Glutamatergic neuron (in vitro differentiated cells): ENCODE measurements at regions not wholly inside any gene's neighbourhood (a gene's known extent, or its start where the extent isn't known, plus 50 kb on each side); places are given as distances from the start of the nearest gene placed in this dataset.

Experiments
- DNase-seq: peaks from one replicate; pipeline ENCODE4 v3.0.0; 2022
- H3K27ac Mint-ChIP-seq: one replicate; pipeline ENCODE4 v1.8.0; 2020; ENCODE audit warnings: mild to moderate bottlenecking, mixed read lengths, inconsistent platforms; ENCODE audit not compliant: unreplicated experiment
- H3K27me3 Mint-ChIP-seq: one replicate; pipeline ENCODE4 v1.8.0; 2020; ENCODE audit warnings: mild to moderate bottlenecking, moderate library complexity, mixed read lengths, inconsistent platforms; ENCODE audit not compliant: unreplicated experiment
- H3K36me3 Mint-ChIP-seq: one replicate; pipeline ENCODE4 v1.8.0; 2020; ENCODE audit warnings: mild to moderate bottlenecking, mixed read lengths, inconsistent platforms; ENCODE audit not compliant: unreplicated experiment
- H3K4me1 Mint-ChIP-seq: one replicate; pipeline ENCODE4 v1.8.0; 2020; ENCODE audit warnings: mild to moderate bottlenecking, low read depth, mixed read lengths, inconsistent platforms; ENCODE audit not compliant: unreplicated experiment
- H3K4me3 Mint-ChIP-seq: one replicate; pipeline ENCODE4 v1.8.0; 2020; ENCODE audit warnings: mild to moderate bottlenecking, mixed read lengths, inconsistent platforms; ENCODE audit not compliant: unreplicated experiment
- H3K9me3 Mint-ChIP-seq: one replicate; pipeline ENCODE4 v1.8.0; 2020; ENCODE audit warnings: mild to moderate bottlenecking, moderate library complexity, mixed read lengths, inconsistent platforms; ENCODE audit not compliant: unreplicated experiment
- CTCF ChIP-seq: fragments of 200-600 bp; sonication (generic); IDR thresholded peaks from one replicate; pipeline ENCODE4 v1.5.0; 2021; ENCODE audit not compliant: partially characterized antibody, unreplicated experiment

DNA sequence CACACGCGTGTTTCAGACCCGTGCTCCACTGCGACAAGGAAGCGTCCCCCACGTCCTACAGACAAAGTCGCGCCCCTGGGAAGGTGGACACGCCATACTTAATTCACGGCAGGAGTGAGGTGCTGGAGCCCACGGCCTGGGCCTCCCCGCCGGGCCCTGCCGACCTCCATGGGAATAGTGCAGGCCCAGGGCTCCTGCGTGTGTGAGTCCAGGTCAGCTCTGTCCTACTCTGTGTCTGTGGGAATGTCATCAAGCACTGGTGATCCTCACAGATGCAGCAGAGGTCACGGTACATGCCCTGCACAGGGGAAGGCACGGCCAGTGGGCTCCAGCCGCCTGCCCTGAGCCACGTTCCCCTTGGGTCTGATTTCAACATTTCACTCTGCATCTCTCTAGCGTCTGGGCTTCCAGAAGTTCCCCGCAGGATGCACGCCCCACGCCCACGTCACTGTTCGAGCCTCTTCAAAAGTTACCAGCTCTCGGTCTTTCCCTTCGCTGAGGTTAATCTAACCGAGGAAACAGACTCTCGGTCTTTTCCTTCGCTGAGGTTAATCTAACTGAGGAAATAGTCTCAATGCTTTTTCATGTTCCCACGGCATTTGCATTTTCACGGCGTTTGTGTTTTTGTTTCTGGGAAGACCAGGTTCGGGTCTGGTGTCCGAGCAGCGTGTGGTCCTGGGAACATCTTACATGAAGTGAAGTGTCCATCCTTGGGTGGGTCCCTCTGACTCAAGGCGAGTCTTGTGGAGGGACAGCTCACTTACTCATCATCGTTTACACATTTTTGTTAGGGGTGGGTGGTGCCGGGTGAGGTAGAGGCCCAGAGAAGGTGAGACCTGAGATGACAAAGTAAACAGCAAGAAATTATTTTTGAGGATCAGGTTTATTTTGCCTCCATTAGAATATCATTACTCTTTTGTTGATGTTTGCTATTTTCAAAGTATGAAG lies 157.3 kb upstream of the ALKAL2 start:
- Mint-ChIP-seq H3K4me3 (no peak overlapping the region), H3K9me3 (peaks cover 4% of the 10 kb centered on the region), H3K27ac (no peak overlapping the region), H3K4me1 (peaks cover 28% of the 10 kb centered on the region), H3K36me3 (no peaks in the 10 kb centered on the region), H3K27me3 (peaks cover 6% of the 10 kb centered on the region)
- DNase-seq, result no peak
- TF ChIP-seq CTCF, result no peak

- no peak for DNase-seq
- no peaks in the 10 kb centered on the region for H3K36me3 Mint-ChIP-seq
- TF ChIP-seq CTCF, result no peak
- peaks cover 4% of the 10 kb centered on the region for H3K9me3 Mint-ChIP-seq
- H3K27ac Mint-ChIP-seq, result no peak overlapping the region
- peaks cover 31% of the 10 kb centered on the region for H3K4me1 Mint-ChIP-seq
- H3K4me3 Mint-ChIP-seq, result no peak overlapping the region
- peaks cover 6% of the 10 kb centered on the region for H3K27me3 Mint-ChIP-seq
Measured at GRCh38 chr2:443741-444140, 155.8 kb upstream of the ALKAL2 start.

- Mint-ChIP-seq H3K36me3 (no peaks in the 10 kb centered on the region), H3K4me3 (no peak overlapping the region), H3K4me1 (peaks cover 33% of the 10 kb centered on the region), H3K9me3 (peaks cover 4% of the 10 kb centered on the region), H3K27ac (no peak overlapping the region), H3K27me3 (peaks cover 6% of the 10 kb centered on the region)
- no peak for DNase-seq
- TF ChIP-seq CTCF, result no peak
Measured at GRCh38 chr2:443216-443615, 155.3 kb upstream of the ALKAL2 start.

DNA sequence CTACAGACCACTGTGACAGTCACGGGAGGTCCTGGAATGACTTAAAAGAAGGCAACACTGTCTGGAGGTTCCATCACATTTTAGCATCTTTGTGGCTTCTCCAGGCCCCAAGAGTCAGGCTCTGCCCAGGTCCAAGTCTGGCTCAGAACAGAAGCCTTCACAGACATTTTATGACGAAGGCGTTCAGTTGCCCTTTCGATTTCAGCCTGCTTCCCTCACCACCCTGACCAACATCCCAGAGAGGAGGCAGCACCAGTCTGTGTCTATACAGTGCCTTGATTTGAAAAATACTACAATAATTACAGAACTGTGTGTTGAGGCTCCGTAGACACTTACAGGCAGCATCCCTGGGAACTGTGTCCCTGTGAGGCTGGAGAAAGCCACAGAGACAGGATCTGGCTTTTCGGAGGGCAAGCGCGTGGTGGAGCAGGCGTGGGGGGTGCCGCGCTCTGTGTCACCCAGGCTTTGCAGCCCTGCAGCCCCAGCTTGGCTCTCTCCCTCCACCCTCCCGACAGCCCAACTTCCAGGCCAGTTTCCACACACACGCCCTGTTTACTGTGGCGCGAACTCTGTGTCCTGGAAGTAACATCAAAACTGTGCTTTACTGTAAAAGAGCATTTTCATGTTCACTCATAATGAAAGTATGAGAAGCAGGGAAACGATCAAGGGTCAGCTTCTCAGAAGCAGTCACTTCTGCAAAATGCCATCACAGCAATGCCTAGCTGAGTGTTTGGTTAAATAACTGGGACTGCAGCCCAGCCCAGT lies 153.5 kb upstream of the ALKAL2 start:
- H3K27me3 Mint-ChIP-seq, result peaks cover 3% of the 10 kb centered on the region
- H3K4me3 Mint-ChIP-seq, result no peak overlapping the region
- TF ChIP-seq CTCF, result no peak
- H3K36me3 Mint-ChIP-seq, result no peaks in the 10 kb centered on the region
- H3K9me3 Mint-ChIP-seq, result peaks cover 5% of the 10 kb centered on the region
- no peak overlapping the region for H3K27ac Mint-ChIP-seq
- DNase-seq, result no peak
- peaks cover 25% of the 10 kb centered on the region for H3K4me1 Mint-ChIP-seq

GRCh38 chr2:440403-440740 lies 152.5 kb upstream of the ALKAL2 start:
- Mint-ChIP-seq H3K27me3 (peaks cover 3% of the 10 kb centered on the region), H3K36me3 (no peaks in the 10 kb centered on the region), H3K4me3 (no peak overlapping the region), H3K9me3 (peaks cover 1% of the 10 kb centered on the region), H3K27ac (no peak overlapping the region), H3K4me1 (peaks cover 18% of the 10 kb centered on the region)
- TF ChIP-seq CTCF, result no peak
- no peak for DNase-seq
